ENCODE measurements at regions not wholly inside any gene's neighbourhood (a gene's known extent, or its start where the extent isn't known, plus 50 kb on each side); places are given as distances from the start of the nearest gene placed in this dataset.
A peak's percentile ranks its signal among the peaks of the same experiment; 100 is the strongest.

GRCh38 chr2:15059870-15060512 is 427.5 kb downstream of the LRATD1 start:
- Histone ChIP-seq H3K27me3 (no peaks in the 10 kb centered on the region), H3K27ac (no peak overlapping the region), H3K9me3 (no peaks in the 10 kb centered on the region), H3K36me3 (no peaks in the 10 kb centered on the region), H3K4me3 (no peak overlapping the region), H3K9ac (no peak overlapping the region), H4K20me1 (no peaks in the 10 kb centered on the region), H3K4me2 (no peak overlapping the region), H3K4me1 (no peaks in the 10 kb centered on the region)
- TF ChIP-seq Cebpa-rat (IDR thresholded peaks at IDR 0.05) = no peak

GRCh38 chr2:15061268-15061667 is 428.8 kb downstream of the LRATD1 start:
- Histone ChIP-seq H3K4me1 (no peaks in the 10 kb centered on the region), H3K27ac (no peak overlapping the region), H4K20me1 (no peaks in the 10 kb centered on the region), H3K4me3 (no peak overlapping the region), H3K9me3 (no peaks in the 10 kb centered on the region), H3K4me2 (no peak overlapping the region), H3K27me3 (no peaks in the 10 kb centered on the region), H3K9ac (no peak overlapping the region), H3K36me3 (no peaks in the 10 kb centered on the region)
- TF ChIP-seq Cebpa-rat (IDR thresholded peaks at IDR 0.05) = no peak

- no peaks in the 10 kb centered on the region for H3K4me1 ChIP-seq
- no peaks in the 10 kb centered on the region for H4K20me1 ChIP-seq
- H3K27me3 ChIP-seq = no peaks in the 10 kb centered on the region
- no peak overlapping the region for H3K9ac ChIP-seq
- no peaks in the 10 kb centered on the region for H3K36me3 ChIP-seq
- no peaks in the 10 kb centered on the region for H3K9me3 ChIP-seq
- no peak overlapping the region for H3K4me3 ChIP-seq
- no peak for TF ChIP-seq Cebpa-rat (IDR thresholded peaks at IDR 0.05)
- no peak overlapping the region for H3K27ac ChIP-seq
- H3K4me2 ChIP-seq = no peak overlapping the region
Observed at GRCh38 chr2:15066138-15066537, 433.6 kb downstream of the LRATD1 start.

GRCh38 chr2:15069149-15069548 is 436.6 kb downstream of the LRATD1 start:
- Histone ChIP-seq H3K27me3 (no peaks in the 10 kb centered on the region), H3K4me1 (no peaks in the 10 kb centered on the region), H3K27ac (no peak overlapping the region), H3K4me3 (no peak overlapping the region), H3K9me3 (no peaks in the 10 kb centered on the region), H4K20me1 (no peaks in the 10 kb centered on the region), H3K9ac (no peak overlapping the region), H3K4me2 (no peak overlapping the region), H3K36me3 (no peaks in the 10 kb centered on the region)
- no peak for TF ChIP-seq Cebpa-rat (IDR thresholded peaks at IDR 0.05)

- H3K4me3 ChIP-seq = no peak overlapping the region
- no peak overlapping the region for H3K27ac ChIP-seq
- no peaks in the 10 kb centered on the region for H3K27me3 ChIP-seq
- H4K20me1 ChIP-seq = no peaks in the 10 kb centered on the region
- H3K36me3 ChIP-seq = no peaks in the 10 kb centered on the region
- no peak overlapping the region for H3K4me2 ChIP-seq
- no peak overlapping the region for H3K9ac ChIP-seq
- TF ChIP-seq Cebpa-rat (IDR thresholded peaks at IDR 0.05) = no peak
- no peaks in the 10 kb centered on the region for H3K9me3 ChIP-seq
- H3K4me1 ChIP-seq = no peaks in the 10 kb centered on the region
Observed at GRCh38 chr2:15072836-15073235, 440.3 kb downstream of the LRATD1 start.

GRCh38 chr2:15073664-15074063 is 441.1 kb downstream of the LRATD1 start:
- H3K27ac ChIP-seq = no peak overlapping the region
- no peaks in the 10 kb centered on the region for H3K27me3 ChIP-seq
- no peak overlapping the region for H3K9ac ChIP-seq
- no peak overlapping the region for H3K4me2 ChIP-seq
- H3K36me3 ChIP-seq = no peaks in the 10 kb centered on the region
- H4K20me1 ChIP-seq = no peaks in the 10 kb centered on the region
- H3K9me3 ChIP-seq = no peaks in the 10 kb centered on the region
- no peak overlapping the region for H3K4me3 ChIP-seq
- no peaks in the 10 kb centered on the region for H3K4me1 ChIP-seq
- TF ChIP-seq Cebpa-rat (IDR thresholded peaks at IDR 0.05) = no peak

GRCh38 chr2:15074319-15074718 is 441.8 kb downstream of the LRATD1 start:
- Histone ChIP-seq H4K20me1 (no peaks in the 10 kb centered on the region), H3K4me3 (no peak overlapping the region), H3K9me3 (no peaks in the 10 kb centered on the region), H3K27ac (no peak overlapping the region), H3K36me3 (no peaks in the 10 kb centered on the region), H3K4me1 (no peaks in the 10 kb centered on the region), H3K4me2 (no peak overlapping the region), H3K27me3 (no peaks in the 10 kb centered on the region), H3K9ac (no peak overlapping the region)
- TF ChIP-seq Cebpa-rat (IDR thresholded peaks at IDR 0.05) = no peak

GRCh38 chr2:15074751-15075700 is 442.5 kb downstream of the LRATD1 start:
- no peak overlapping the region for H3K4me2 ChIP-seq
- H3K4me3 ChIP-seq = no peak overlapping the region
- H3K4me1 ChIP-seq = no peaks in the 10 kb centered on the region
- TF ChIP-seq Cebpa-rat (IDR thresholded peaks at IDR 0.05) = no peak
- H3K9me3 ChIP-seq = no peaks in the 10 kb centered on the region
- H3K9ac ChIP-seq = no peak overlapping the region
- no peak overlapping the region for H3K27ac ChIP-seq
- no peaks in the 10 kb centered on the region for H3K36me3 ChIP-seq
- H3K27me3 ChIP-seq = no peaks in the 10 kb centered on the region
- H4K20me1 ChIP-seq = no peaks in the 10 kb centered on the region

GRCh38 chr2:15076668-15077067 is 444.2 kb downstream of the LRATD1 start:
- no peaks in the 10 kb centered on the region for H3K27me3 ChIP-seq
- no peak for TF ChIP-seq Cebpa-rat (IDR thresholded peaks at IDR 0.05)
- no peak overlapping the region for H3K27ac ChIP-seq
- H3K9me3 ChIP-seq = no peaks in the 10 kb centered on the region
- H3K4me2 ChIP-seq = no peak overlapping the region
- H3K4me3 ChIP-seq = no peak overlapping the region
- H3K4me1 ChIP-seq = no peaks in the 10 kb centered on the region
- no peak overlapping the region for H3K9ac ChIP-seq
- H4K20me1 ChIP-seq = no peaks in the 10 kb centered on the region
- H3K36me3 ChIP-seq = no peaks in the 10 kb centered on the region

- Histone ChIP-seq H3K9ac (no peak overlapping the region), H4K20me1 (no peaks in the 10 kb centered on the region), H3K27me3 (no peaks in the 10 kb centered on the region), H3K4me2 (no peak overlapping the region), H3K27ac (no peak overlapping the region), H3K4me1 (no peaks in the 10 kb centered on the region), H3K4me3 (no peak overlapping the region), H3K36me3 (no peaks in the 10 kb centered on the region), H3K9me3 (no peaks in the 10 kb centered on the region)
- peak; percentile 90 for TF ChIP-seq Cebpa-rat (IDR thresholded peaks at IDR 0.05)
Observed at GRCh38 chr2:15081356-15081755, 448.8 kb downstream of the LRATD1 start.

Measured in BLaER1 (cell line).